ENCODE measurements at regions not wholly inside any gene's neighbourhood (a gene's known extent, or its start where the extent isn't known, plus 50 kb on each side); places are given as distances from the start of the nearest gene placed in this dataset.
"Not testable (repeated sequence)": the region's sequence is repeated elsewhere in the genome, so short reads cannot be mapped to it uniquely, and the experiment has no call there.

GRCh38 chr3:5563537-5564277 lies 376.2 kb downstream of the EDEM1 start:
- no peak for DNase-seq

- DNase-seq: no peak
Measured at GRCh38 chr3:5564278-5564666, 376.8 kb downstream of the EDEM1 start.

- no peak for DNase-seq
Measured at GRCh38 chr3:5565026-5565425, 377.5 kb downstream of the EDEM1 start.

- DNase-seq: no peak
Measured at GRCh38 chr3:5567113-5567512, 379.6 kb downstream of the EDEM1 start.

GRCh38 chr3:5568451-5568850 lies 380.9 kb downstream of the EDEM1 start:
- no peak for DNase-seq

- no peak for DNase-seq
Measured at GRCh38 chr3:5569152-5569551, 381.6 kb downstream of the EDEM1 start.

- no peak for DNase-seq
Measured at GRCh38 chr3:5572168-5572567, 384.7 kb downstream of the EDEM1 start.

- no peak for DNase-seq
Measured at GRCh38 chr3:5576277-5577011, 388.9 kb downstream of the EDEM1 start.

GRCh38 chr3:5579139-5579602 lies 391.7 kb downstream of the EDEM1 start:
- no peak for DNase-seq

- no peak for DNase-seq
Measured at GRCh38 chr3:5579946-5580345, 392.4 kb downstream of the EDEM1 start.

GRCh38 chr3:5580826-5581225 lies 393.3 kb downstream of the EDEM1 start:
- no peak for DNase-seq

GRCh38 chr3:5581743-5582142 lies 394.2 kb downstream of the EDEM1 start:
- DNase-seq: no peak

GRCh38 chr3:5583920-5584319 lies 396.4 kb downstream of the EDEM1 start:
- no peak for DNase-seq

GRCh38 chr3:5585085-5585484 lies 397.6 kb downstream of the EDEM1 start:
- no peak for DNase-seq

- DNase-seq: no peak
Measured at GRCh38 chr3:5606884-5607472, 419.5 kb downstream of the EDEM1 start.

- no peak for DNase-seq
Measured at GRCh38 chr3:5607581-5607980, 420.1 kb downstream of the EDEM1 start.

GRCh38 chr3:5608971-5609370 lies 421.5 kb downstream of the EDEM1 start:
- DNase-seq: not testable (repeated sequence)

- DNase-seq: no peak
Measured at GRCh38 chr3:5613599-5613998, 426.1 kb downstream of the EDEM1 start.

GRCh38 chr3:5616873-5617272 lies 429.4 kb downstream of the EDEM1 start:
- no peak for DNase-seq

- no peak for DNase-seq
Measured at GRCh38 chr3:5618170-5618569, 430.7 kb downstream of the EDEM1 start.

- no peak for DNase-seq
Measured at GRCh38 chr3:5630406-5630805, 442.9 kb downstream of the EDEM1 start.

GRCh38 chr3:5633960-5634359 lies 446.5 kb downstream of the EDEM1 start:
- DNase-seq: no peak

GRCh38 chr3:5634411-5634810 lies 446.9 kb downstream of the EDEM1 start:
- DNase-seq: no peak

GRCh38 chr3:5635746-5636145 lies 448.2 kb downstream of the EDEM1 start:
- no peak for DNase-seq
